Astrocyte (in vitro differentiated cells and primary cell): ENCODE measurements at regions not wholly inside any gene's neighbourhood (a gene's known extent, or its start where the extent isn't known, plus 50 kb on each side); places are given as distances from the start of the nearest gene placed in this dataset.

ENCODE experiments used
- EZH2 ChIP-seq: IDR thresholded peaks from 2 replicates; pipeline ENCODE4 v1.6.1; 2012; ENCODE audit warnings: mild to moderate bottlenecking, low read length, inconsistent platforms; ENCODE audit not compliant: insufficient read depth
- TF ChIP-seq, protein P1 (sequence below): IDR thresholded peaks from 2 replicates; pipeline ENCODE4 v1.5.1; 2011; ENCODE audit warnings: low read depth, mild to moderate bottlenecking, inconsistent platforms, low read length, moderate library complexity; ENCODE audit not compliant: insufficient read depth

DNA sequence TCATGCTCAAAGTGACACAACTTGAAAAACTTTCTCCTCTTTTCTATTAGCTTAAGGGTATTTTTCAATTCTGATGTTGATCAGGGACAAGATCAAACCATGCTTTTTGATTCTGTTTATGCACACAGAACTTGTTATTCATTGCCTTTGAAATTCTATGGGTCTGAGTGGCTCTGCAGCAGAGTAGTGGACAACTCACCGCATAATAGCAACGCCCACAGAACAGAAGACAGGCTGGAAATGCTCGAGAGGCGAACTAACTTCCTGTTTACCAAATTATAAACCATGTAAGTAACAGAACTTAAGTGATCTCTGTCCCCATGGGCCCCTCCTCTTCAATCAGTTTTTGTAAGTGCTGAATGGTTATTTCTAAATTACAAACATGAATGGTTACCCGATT is 131.2 kb downstream of the CBLN2 start:
- TF ChIP-seq, protein P1, sequence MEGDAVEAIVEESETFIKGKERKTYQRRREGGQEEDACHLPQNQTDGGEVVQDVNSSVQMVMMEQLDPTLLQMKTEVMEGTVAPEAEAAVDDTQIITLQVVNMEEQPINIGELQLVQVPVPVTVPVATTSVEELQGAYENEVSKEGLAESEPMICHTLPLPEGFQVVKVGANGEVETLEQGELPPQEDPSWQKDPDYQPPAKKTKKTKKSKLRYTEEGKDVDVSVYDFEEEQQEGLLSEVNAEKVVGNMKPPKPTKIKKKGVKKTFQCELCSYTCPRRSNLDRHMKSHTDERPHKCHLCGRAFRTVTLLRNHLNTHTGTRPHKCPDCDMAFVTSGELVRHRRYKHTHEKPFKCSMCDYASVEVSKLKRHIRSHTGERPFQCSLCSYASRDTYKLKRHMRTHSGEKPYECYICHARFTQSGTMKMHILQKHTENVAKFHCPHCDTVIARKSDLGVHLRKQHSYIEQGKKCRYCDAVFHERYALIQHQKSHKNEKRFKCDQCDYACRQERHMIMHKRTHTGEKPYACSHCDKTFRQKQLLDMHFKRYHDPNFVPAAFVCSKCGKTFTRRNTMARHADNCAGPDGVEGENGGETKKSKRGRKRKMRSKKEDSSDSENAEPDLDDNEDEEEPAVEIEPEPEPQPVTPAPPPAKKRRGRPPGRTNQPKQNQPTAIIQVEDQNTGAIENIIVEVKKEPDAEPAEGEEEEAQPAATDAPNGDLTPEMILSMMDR = no peak
- TF ChIP-seq EZH2 = no peak
